ENCODE measurements at regions not wholly inside any gene's neighbourhood (a gene's known extent, or its start where the extent isn't known, plus 50 kb on each side); places are given as distances from the start of the nearest gene placed in this dataset.
"Not testable (repeated sequence)": the region's sequence is repeated elsewhere in the genome, so short reads cannot be mapped to it uniquely, and the experiment has no call there.

DNA sequence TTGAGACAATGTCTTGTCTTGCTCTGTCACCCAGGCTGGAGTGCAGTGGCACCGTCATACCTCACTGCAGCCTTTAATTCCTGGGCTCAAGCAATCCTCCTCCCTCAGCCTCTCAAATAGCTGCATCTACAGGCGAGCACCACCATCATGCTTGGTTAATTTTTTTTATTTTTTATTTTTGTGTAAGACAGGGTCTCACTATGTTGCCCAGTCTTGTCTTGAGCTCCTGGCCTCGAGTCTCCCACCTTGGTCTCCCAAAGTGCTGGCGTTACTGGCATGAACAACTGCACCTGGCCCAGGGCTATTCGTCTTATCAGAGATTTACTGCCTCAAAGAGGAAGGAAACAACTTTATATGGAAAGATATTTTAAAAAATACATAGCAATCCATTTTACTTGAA, 102.8 kb upstream of the NUPR2 start:
- no peak for DNase-seq (ENCODE audit: low read depth in 3 of 3)

DNA sequence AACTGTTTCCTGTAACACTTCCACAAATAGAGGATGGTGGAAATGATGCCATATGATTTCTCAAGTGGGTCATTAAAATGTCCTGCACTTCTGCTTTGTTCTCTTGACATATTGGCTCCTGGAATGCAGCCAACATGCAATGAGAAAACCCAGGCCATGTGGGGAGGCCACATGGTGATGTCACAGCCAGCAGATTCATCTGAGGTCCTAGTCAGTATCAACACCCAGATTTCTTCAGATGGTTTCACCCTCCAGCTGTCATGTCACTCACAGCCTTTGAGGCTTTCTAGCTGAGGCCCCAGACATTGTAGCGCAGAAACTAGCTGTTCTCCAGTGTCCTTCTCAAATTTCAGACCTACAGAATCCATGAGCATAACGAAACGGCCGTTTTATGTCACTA, 102.3 kb upstream of the NUPR2 start:
- no peak for DNase-seq (ENCODE audit: low read depth in 3 of 3)

DNA sequence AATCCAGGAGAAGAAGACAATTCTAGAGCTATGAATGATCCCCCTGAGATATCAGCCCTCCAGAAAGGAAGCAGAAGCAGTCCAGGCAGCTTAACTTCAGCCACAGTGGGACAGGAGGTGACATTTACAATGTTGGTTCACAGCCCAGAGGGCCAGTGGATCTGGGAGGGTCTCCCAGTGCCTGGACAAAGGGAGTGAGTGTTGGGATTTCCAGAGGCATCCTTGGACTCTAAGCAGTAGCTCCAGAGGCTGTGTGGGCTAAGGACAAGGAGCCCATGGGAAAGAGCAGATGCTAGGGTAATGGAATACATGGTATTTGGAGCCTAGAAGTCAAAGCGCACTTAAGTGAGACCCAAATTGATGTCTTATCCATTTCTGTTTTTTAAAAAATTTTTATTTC, 97.4 kb upstream of the NUPR2 start:
- DNase-seq (ENCODE audit: low read depth in 3 of 3): no peak

DNA sequence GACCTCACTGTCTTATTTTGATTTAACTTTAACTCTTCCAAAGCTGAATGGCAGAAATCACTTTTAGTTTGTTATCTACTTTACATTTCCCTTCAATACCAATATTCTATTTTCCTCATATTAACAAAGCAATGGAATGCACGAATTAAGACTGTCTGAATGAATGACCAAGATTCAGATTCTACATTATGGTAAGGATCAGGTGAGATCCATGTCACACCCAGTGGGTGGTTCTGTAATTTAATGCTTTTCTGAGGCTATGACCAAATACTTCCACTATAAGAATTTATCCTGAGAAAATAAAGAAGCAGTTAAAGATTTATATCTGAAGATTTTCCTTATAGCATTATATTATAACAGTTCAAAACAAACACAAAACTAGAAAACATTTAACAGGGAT, 90.2 kb upstream of the NUPR2 start:
- no peak for DNase-seq (ENCODE audit: low read depth in 3 of 3)

DNA sequence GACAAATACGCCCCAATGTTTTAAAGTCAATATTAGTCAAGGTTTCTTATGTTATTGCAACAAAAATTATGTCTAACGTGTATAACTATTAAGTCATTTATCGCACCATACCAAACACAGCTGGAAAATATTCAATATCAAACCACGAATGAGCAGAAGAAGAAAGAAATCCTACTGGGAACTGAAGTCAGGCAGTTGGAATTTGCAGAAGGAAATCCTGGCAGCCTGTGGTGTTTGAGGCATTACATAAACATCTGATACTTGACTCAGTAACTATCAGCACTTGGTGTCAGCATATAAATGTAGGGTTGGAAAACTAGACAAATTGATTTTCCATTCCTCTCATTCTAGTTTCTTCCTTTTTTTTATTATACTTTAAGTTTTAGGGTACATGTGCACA, 83.4 kb upstream of the NUPR2 start:
- DNase-seq (ENCODE audit: low read depth in 3 of 3): no peak

DNA sequence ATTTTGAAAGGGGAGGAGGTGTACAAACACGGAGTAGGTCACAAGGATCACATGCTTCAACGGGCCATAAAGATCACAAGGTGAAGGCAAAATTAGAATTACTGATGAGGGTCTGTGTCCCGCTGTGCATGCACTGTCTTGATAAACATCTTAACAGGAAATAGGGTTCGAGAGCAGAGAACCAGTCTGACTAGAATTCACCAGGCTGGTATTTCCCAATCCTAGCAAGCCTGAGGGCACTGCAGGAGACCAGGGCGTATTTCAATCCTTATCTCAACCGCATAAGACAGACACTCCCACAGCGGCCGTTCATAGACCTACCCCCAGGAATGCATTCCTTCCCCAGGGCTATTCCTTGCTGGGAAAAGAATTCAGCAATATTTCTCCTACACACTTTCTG, 80.0 kb upstream of the NUPR2 start:
- not testable (repeated sequence) for DNase-seq (ENCODE audit: low read depth in 3 of 3)

DNA sequence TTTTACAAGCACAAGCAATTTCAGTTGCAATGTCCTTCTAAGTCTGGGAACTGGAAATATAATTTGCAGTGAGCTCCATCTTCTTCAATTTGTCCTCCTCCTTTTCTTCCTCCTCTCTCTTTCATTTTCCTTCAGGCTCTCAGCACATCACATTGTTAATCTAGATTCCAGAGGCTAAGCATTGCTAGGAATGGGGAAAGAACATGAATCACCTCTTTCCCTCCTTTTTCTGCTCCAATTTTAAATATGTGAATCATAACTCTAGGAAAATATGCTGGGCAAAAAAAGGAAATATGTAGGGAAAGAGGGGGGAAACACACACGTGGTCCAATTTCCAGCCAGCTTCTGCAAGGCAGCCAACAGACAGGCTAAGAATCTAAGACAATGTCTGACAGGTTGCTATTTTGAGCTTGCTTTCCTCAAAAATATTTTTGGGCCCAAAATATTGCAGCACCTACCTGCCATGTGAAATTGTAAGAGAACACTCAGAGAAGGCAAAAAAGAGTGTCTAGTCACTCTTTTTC, 72.7 kb upstream of the NUPR2 start:
- no peak for DNase-seq (ENCODE audit: low read depth in 3 of 3)

DNA sequence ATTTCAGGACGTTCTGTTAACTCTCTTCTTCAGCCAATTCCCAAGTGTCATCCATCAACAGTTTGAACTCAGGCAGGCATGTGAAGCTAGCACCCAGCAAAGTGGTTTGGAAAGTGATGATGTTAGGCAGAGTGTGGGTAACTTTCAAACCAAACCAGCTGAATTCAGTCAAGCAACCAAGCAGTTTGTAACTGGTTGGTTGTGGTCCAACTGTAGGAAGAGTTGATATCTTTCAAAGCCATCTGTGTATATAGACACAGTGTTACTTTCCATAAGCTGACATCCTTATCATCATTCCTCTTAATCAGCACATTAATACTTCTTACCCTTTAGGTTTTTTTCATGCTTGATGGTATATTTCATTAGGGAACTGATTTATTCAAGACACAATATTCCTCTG, 72.2 kb upstream of the NUPR2 start:
- no peak for DNase-seq (ENCODE audit: low read depth in 3 of 3)

- no peak for DNase-seq (ENCODE audit: low read depth in 3 of 3)
These were observed 64.8 kb upstream of the NUPR2 start for GRCh38 chr7:56181010-56181409.

DNA sequence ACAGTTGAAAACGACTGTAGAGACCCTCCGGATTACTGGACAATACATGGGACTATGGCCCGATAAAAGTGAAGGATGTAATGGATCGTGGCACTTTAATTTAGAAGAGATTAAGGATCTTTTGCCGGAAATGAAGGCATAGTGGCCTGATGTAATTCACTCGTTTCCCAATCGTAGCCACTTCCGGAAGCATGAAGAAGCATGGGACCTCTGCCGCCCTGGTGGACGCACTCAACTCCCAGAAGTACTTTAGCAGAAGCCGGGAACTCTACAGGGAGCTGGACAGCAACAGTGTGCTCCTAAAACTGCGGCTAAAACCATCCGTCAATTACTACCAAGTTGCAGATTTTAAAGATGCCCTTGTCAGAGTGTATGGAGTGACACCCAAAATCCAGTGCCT, 59.6 kb upstream of the NUPR2 start:
- no peak for DNase-seq (ENCODE audit: low read depth in 3 of 3)

- DNase-seq (ENCODE audit: low read depth in 3 of 3): no peak
These were observed 58.9 kb upstream of the NUPR2 start for GRCh38 chr7:56174875-56175760.

- DNase-seq (ENCODE audit: low read depth in 3 of 3): no peak
These were observed 58.2 kb upstream of the NUPR2 start for GRCh38 chr7:56174346-56174874.

Measured in stimulated activated CD4-positive, alpha-beta T cell treated with anti-CD3 and anti-CD28 coated beads, TNF-alpha, amount 100 ng/mL, for 24 hours (primary cell).